Upper lobe of left lung (tissue), 6 donors: ENCODE measurements at regions not wholly inside any gene's neighbourhood (a gene's known extent, or its start where the extent isn't known, plus 50 kb on each side); places are given as distances from the start of the nearest gene placed in this dataset.

Experiments
- ATAC-seq, 2 donors: fragments of 200-7000 bp; cut with Tn5 transposase; one replicate each; pipeline ENCODE4 v1.9.1; 2022; ENCODE audit warnings: mild to moderate bottlenecking in 2 of 2, moderate library complexity in 2 of 2; ENCODE audit not compliant: low FRiP score in 2 of 2
- DNase-seq, 2 donors: peaks; one replicate each; pipeline ENCODE4 v3.0.0-alpha.2; 2019 to 2020
- H3K27ac ChIP-seq, 4 donors: fragments of 200-600 bp; sonication (generic); one replicate each; pipeline ENCODE4 v1.5.1; 2016 to 2019
- H3K27me3 ChIP-seq, 4 donors: fragments of 200-600 bp; sonication (generic); one replicate each; pipeline ENCODE4 v1.5.1; 2017 to 2019
- H3K36me3 ChIP-seq, 4 donors: fragments of 200-600 bp; sonication (generic); one replicate each; pipeline ENCODE4 v1.5.1; 2016 to 2019
- H3K4me1 ChIP-seq, 4 donors: fragments of 200-600 bp; sonication (generic); one replicate each; pipeline ENCODE4 v1.5.1; 2018 to 2019
- H3K4me3 ChIP-seq, 4 donors: fragments of 200-600 bp; sonication (generic); one replicate each; pipeline ENCODE4 v1.5.1; 2017 to 2019; ENCODE audit warnings: mild to moderate bottlenecking in 2 of 4, moderate library complexity in 1 of 4
- H3K9me3 ChIP-seq, 4 donors: fragments of 200-600 bp; sonication (generic); one replicate each; pipeline ENCODE4 v1.5.1; 2018 to 2019
- CTCF ChIP-seq, 6 experiments: fragments of 450-650 bp in 4 of 6; fragments of 200-600 bp in 2 of 6; sonication (generic) in 2 of 6; IDR thresholded peaks; one replicate each; pipeline ENCODE4 v1.5.1; 2016 to 2019; ENCODE audit warnings: antibody characterized with exemption in 6 of 6
- EP300 ChIP-seq, 4 donors: sonication (generic); formaldehyde crosslinking; IDR thresholded peaks; one replicate each; pipeline ENCODE4 v1.5.1; 2017; ENCODE audit warnings: antibody characterized with exemption in 4 of 4, control low read depth in 2 of 4
- POLR2A ChIP-seq, 4 donors: fragments of 450-650 bp; IDR thresholded peaks; one replicate each; pipeline ENCODE4 v1.5.1; 2016 to 2017; ENCODE audit warnings: antibody characterized with exemption in 4 of 4, mild to moderate bottlenecking in 2 of 4
- POLR2AphosphoS5 ChIP-seq, 2 donors: sonication (generic); formaldehyde crosslinking; IDR thresholded peaks; one replicate each; pipeline ENCODE4 v1.5.1; 2017; ENCODE audit warnings: antibody characterized with exemption in 2 of 2
- WGBS, 2 donors: methylation state at CpG; one replicate each; pipeline ENCODE4 v1.1.5; 2017 to 2018; 5-methylcytosine and 5-hydroxymethylcytosine counted together
- donor health status: DM: no; HTN: no; CAD: no; lungs with moderate emphysema.
- donor health status: DM: no; HTN: yes; CAD: no; lungs with severe emphysema.

- 83 to 100% methylated on average over 1 of the region's 1 CpG for WGBS, 2 donors
- DNase-seq = no peak
- H3K27ac ChIP-seq = no peak overlapping the region
- no peaks in the 10 kb centered on the region for H3K27me3 ChIP-seq
- no peaks in the 10 kb centered on the region for H3K9me3 ChIP-seq
- ATAC-seq = peak in 1 of 2 donors; percentile 70
- H3K4me1 ChIP-seq = peaks cover 0 to 13% (median 7%) of the 10 kb centered on the region in 4 donors
- H3K36me3 ChIP-seq = no peaks in the 10 kb centered on the region
- no peak overlapping the region for H3K4me3 ChIP-seq
- TF ChIP-seq POLR2A (IDR thresholded peaks at IDR 0.05) (no peak), EP300 (IDR thresholded peaks at IDR 0.05) (no peak), POLR2AphosphoS5 (IDR thresholded peaks at IDR 0.05) (no peak), CTCF (IDR thresholded peaks at IDR 0.05) (no peak)
Measured at GRCh38 chr5:36363101-36363500, 61.4 kb upstream of the RANBP3L start.

- DNase-seq = no peak
- no peak overlapping the region for H3K27ac ChIP-seq
- H3K4me1 ChIP-seq = peaks cover 0 to 13% (median 7%) of the 10 kb centered on the region in 4 donors
- no peak for TF ChIP-seq CTCF (IDR thresholded peaks at IDR 0.05)
- TF ChIP-seq POLR2AphosphoS5 (IDR thresholded peaks at IDR 0.05) = no peak
- TF ChIP-seq EP300 (IDR thresholded peaks at IDR 0.05) = no peak
- TF ChIP-seq POLR2A (IDR thresholded peaks at IDR 0.05) = no peak
- no peak overlapping the region for H3K4me3 ChIP-seq
- no peaks in the 10 kb centered on the region for H3K27me3 ChIP-seq
- H3K9me3 ChIP-seq = no peaks in the 10 kb centered on the region
- 96% methylated on average over 2 of the region's 2 CpGs for WGBS, 2 donors
- H3K36me3 ChIP-seq = no peaks in the 10 kb centered on the region
- peak in 1 of 2 donors; percentile 62 for ATAC-seq
Measured at GRCh38 chr5:36363744-36364143, 62.0 kb upstream of the RANBP3L start.

GRCh38 chr5:36364473-36364872 lies 62.8 kb upstream of the RANBP3L start:
- Histone ChIP-seq H3K9me3 (no peaks in the 10 kb centered on the region), H3K4me3 (no peak overlapping the region), H3K27ac (no peak overlapping the region), H3K36me3 (no peaks in the 10 kb centered on the region), H3K4me1 (peaks cover 0 to 13% (median 7%) of the 10 kb centered on the region in 4 donors), H3K27me3 (no peaks in the 10 kb centered on the region)
- TF ChIP-seq POLR2AphosphoS5 (IDR thresholded peaks at IDR 0.05) = no peak
- TF ChIP-seq CTCF (IDR thresholded peaks at IDR 0.05) = no peak
- no peak for TF ChIP-seq EP300 (IDR thresholded peaks at IDR 0.05)
- no peak for TF ChIP-seq POLR2A (IDR thresholded peaks at IDR 0.05)
- ATAC-seq (no peak), DNase-seq (no peak)
- WGBS, 2 donors = 64 to 81% methylated on average over 4 of the region's 4 CpGs

GRCh38 chr5:36365896-36366295 lies 64.2 kb upstream of the RANBP3L start:
- no peaks in the 10 kb centered on the region for H3K36me3 ChIP-seq
- ATAC-seq (no peak), DNase-seq (no peak)
- TF ChIP-seq CTCF (IDR thresholded peaks at IDR 0.05) = no peak
- no peak for TF ChIP-seq EP300 (IDR thresholded peaks at IDR 0.05)
- TF ChIP-seq POLR2AphosphoS5 (IDR thresholded peaks at IDR 0.05) = no peak
- TF ChIP-seq POLR2A (IDR thresholded peaks at IDR 0.05) = no peak
- H3K4me3 ChIP-seq = no peak overlapping the region
- peaks cover 0 to 13% (median 7%) of the 10 kb centered on the region in 4 donors for H3K4me1 ChIP-seq
- H3K27me3 ChIP-seq = no peaks in the 10 kb centered on the region
- no peak overlapping the region for H3K27ac ChIP-seq
- no peaks in the 10 kb centered on the region for H3K9me3 ChIP-seq
- 45 to 47% methylated on average over 1 of the region's 1 CpG for WGBS, 2 donors

GRCh38 chr5:36366883-36367282 lies 65.2 kb upstream of the RANBP3L start:
- no peak overlapping the region for H3K27ac ChIP-seq

More at GRCh38 chr5:36366883-36367282, 65.2 kb upstream of the RANBP3L start:
- 25 to 46% methylated on average over 1 of the region's 1 CpG for WGBS, 2 donors
- no peaks in the 10 kb centered on the region for H3K9me3 ChIP-seq
- DNase-seq (no peak), ATAC-seq (no peak)
- TF ChIP-seq POLR2A (IDR thresholded peaks at IDR 0.05) (no peak), POLR2AphosphoS5 (IDR thresholded peaks at IDR 0.05) (no peak), EP300 (IDR thresholded peaks at IDR 0.05) (no peak), CTCF (IDR thresholded peaks at IDR 0.05) (no peak)
- H3K4me3 ChIP-seq = no peak overlapping the region
- H3K36me3 ChIP-seq = no peaks in the 10 kb centered on the region
- peaks cover 0 to 13% (median 7%) of the 10 kb centered on the region in 4 donors for H3K4me1 ChIP-seq
- no peaks in the 10 kb centered on the region for H3K27me3 ChIP-seq
